ENCODE measurements at regions not wholly inside any gene's neighbourhood (a gene's known extent, or its start where the extent isn't known, plus 50 kb on each side); places are given as distances from the start of the nearest gene placed in this dataset.

DNA sequence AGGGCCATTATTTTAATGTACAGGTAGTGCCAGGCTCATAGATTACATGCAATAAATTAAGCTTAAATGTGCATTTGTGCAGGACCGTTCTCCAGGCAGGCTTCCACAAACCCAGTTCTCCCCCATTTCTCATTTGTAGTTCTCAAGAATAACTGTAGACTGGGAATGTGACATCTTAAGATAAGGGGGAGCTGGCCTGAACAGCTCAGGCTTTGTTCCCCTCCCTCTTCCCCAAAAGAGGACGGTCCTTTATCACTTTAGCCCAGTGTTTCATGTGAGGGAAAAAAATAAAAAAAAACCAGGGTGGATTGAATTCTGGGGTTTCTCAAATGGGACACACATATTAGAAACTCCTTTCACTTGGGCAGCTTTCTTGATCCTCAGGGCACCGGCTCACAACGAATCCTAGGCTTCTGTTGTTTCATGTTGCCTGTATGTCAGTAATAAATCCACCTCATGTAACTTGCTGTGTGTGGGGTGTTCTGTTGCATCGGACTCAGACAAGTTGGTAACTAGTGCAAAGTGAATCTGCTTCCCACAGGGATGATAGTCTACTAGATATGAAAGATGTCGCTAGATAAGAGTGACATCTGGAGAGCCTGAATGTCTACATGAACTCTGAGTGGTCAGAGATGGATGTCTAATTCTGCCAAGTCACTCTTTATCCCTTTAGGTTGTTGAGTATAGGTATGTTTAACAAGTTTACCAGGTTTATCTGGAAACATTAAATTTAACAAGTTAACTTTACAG, 2030.6 kb upstream of the NUDT12 start:
- TF ChIP-seq POLR2AphosphoS5 (IDR thresholded peaks at IDR 0.05) (no peak), POLR2A (IDR thresholded peaks at IDR 0.05) (no peak), EP300 (IDR thresholded peaks at IDR 0.05) (no peak)
- TF ChIP-seq, protein P1, sequence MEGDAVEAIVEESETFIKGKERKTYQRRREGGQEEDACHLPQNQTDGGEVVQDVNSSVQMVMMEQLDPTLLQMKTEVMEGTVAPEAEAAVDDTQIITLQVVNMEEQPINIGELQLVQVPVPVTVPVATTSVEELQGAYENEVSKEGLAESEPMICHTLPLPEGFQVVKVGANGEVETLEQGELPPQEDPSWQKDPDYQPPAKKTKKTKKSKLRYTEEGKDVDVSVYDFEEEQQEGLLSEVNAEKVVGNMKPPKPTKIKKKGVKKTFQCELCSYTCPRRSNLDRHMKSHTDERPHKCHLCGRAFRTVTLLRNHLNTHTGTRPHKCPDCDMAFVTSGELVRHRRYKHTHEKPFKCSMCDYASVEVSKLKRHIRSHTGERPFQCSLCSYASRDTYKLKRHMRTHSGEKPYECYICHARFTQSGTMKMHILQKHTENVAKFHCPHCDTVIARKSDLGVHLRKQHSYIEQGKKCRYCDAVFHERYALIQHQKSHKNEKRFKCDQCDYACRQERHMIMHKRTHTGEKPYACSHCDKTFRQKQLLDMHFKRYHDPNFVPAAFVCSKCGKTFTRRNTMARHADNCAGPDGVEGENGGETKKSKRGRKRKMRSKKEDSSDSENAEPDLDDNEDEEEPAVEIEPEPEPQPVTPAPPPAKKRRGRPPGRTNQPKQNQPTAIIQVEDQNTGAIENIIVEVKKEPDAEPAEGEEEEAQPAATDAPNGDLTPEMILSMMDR (IDR thresholded peaks at IDR 0.05) = no peak

Data from sigmoid colon (tissue), 4 donors.